Right ventricle myocardium inferior (tissue), 1 donor: ENCODE measurements at regions not wholly inside any gene's neighbourhood (a gene's known extent, or its start where the extent isn't known, plus 50 kb on each side); places are given as distances from the start of the nearest gene placed in this dataset.

Experiments used
- ATAC-seq: fragments of 200-7000 bp; cut with Tn5 transposase; one replicate; pipeline ENCODE4 v1.9.1; 2020; ENCODE audit warnings: mild to moderate bottlenecking, moderate library complexity
- DNase-seq: peaks from one replicate; pipeline ENCODE4 v3.0.0; 2021; ENCODE audit errors: missing footprints
- intact Hi-C: fragments of 100-400 bp; cut with DNase I; formaldehyde crosslinking; loops from one replicate; pipeline ENCODE4 v1.11.0; 2022
- donor health status: DM: no; HTN: yes; CAD: no; lungs with severe emphysema.

GRCh38 chr5:164433106-164433870 lies 927.9 kb downstream of the MAT2B start:
- ATAC-seq (no peak), DNase-seq (no peak)
- intact Hi-C loops = no loop called here

GRCh38 chr5:164435576-164435975 lies 930.2 kb downstream of the MAT2B start:
- DNase-seq = no peak
- intact Hi-C loops = no loop called here
- no peak for ATAC-seq

GRCh38 chr5:164439799-164440198 lies 934.4 kb downstream of the MAT2B start:
- DNase-seq (no peak), ATAC-seq (no peak)
- intact Hi-C loops = no loop called here

- DNase-seq = no peak
- intact Hi-C loops = no loop called here
- no peak for ATAC-seq
Measured at GRCh38 chr5:164449460-164449859, 944.0 kb downstream of the MAT2B start.

- intact Hi-C loops = no loop called here
- ATAC-seq = no peak
- DNase-seq = no peak
Measured at GRCh38 chr5:164466033-164466432, 960.6 kb downstream of the MAT2B start.

- ATAC-seq (no peak), DNase-seq (no peak)
- intact Hi-C loops = loop anchor here (10.0 kb wide), 1 partner anchor 426 kb away; no protein-coding TSS in a partner anchor
Measured at GRCh38 chr5:164470312-164470711, 964.9 kb downstream of the MAT2B start.

- no peak for ATAC-seq
Measured at GRCh38 chr5:164472165-164472564, 966.7 kb downstream of the MAT2B start.

GRCh38 chr5:164475339-164475977 lies 970.0 kb downstream of the MAT2B start:
- DNase-seq = no peak
- intact Hi-C loops = loop anchor here (2.0 to 10.0 kb wide), 2 partner anchors 431 to 463 kb away; no protein-coding TSS in a partner anchor
- no peak for ATAC-seq

More at GRCh38 chr5:164472165-164472564, 966.7 kb downstream of the MAT2B start:
- DNase-seq = no peak
- intact Hi-C loops = loop anchor here (10.0 kb wide), 1 partner anchor 427 kb away; no protein-coding TSS in a partner anchor

GRCh38 chr5:164481270-164481669 lies 975.9 kb downstream of the MAT2B start:
- ATAC-seq (no peak), DNase-seq (no peak)
- intact Hi-C loops = no loop called here

GRCh38 chr5:164482351-164482750 lies 976.9 kb downstream of the MAT2B start:
- intact Hi-C loops = no loop called here
- ATAC-seq = no peak
- DNase-seq = no peak

- intact Hi-C loops = no loop called here
- no peak for ATAC-seq
Measured at GRCh38 chr5:164484948-164485347, 979.5 kb downstream of the MAT2B start.

GRCh38 chr5:164487939-164488338 lies 982.5 kb downstream of the MAT2B start:
- ATAC-seq = no peak
- intact Hi-C loops = no loop called here

More at GRCh38 chr5:164484948-164485347, 979.5 kb downstream of the MAT2B start:
- DNase-seq = no peak

GRCh38 chr5:164497311-164498064 lies 992.1 kb downstream of the MAT2B start:
- DNase-seq (no peak), ATAC-seq (no peak)
- intact Hi-C loops = no loop called here

More at GRCh38 chr5:164487939-164488338, 982.5 kb downstream of the MAT2B start:
- DNase-seq = no peak

- intact Hi-C loops = no loop called here
- ATAC-seq (no peak), DNase-seq (no peak)
Measured at GRCh38 chr5:164498438-164498837, 993.0 kb downstream of the MAT2B start.

- DNase-seq = no peak
- intact Hi-C loops = no loop called here
- no peak for ATAC-seq
Measured at GRCh38 chr5:164500856-164501255, 995.4 kb downstream of the MAT2B start.

GRCh38 chr5:164501344-164501743 lies 995.9 kb downstream of the MAT2B start:
- DNase-seq (no peak), ATAC-seq (no peak)
- intact Hi-C loops = no loop called here

- no peak for ATAC-seq
- intact Hi-C loops = loop anchor here (2.0 kb wide), 2 partner anchors 491 to 939 kb away; no protein-coding TSS in a partner anchor
- DNase-seq = no peak
Measured at GRCh38 chr5:164504141-164504772, 998.8 kb downstream of the MAT2B start.

- no peak for ATAC-seq
- intact Hi-C loops = loop anchor here (2.0 kb wide), 2 partner anchors 493 to 941 kb away; no protein-coding TSS in a partner anchor
- DNase-seq = no peak
Measured at GRCh38 chr5:164505791-164506190, 1000.4 kb downstream of the MAT2B start.
